Tibial nerve (tissue), 3 donors: ENCODE measurements at regions not wholly inside any gene's neighbourhood (a gene's known extent, or its start where the extent isn't known, plus 50 kb on each side); places are given as distances from the start of the nearest gene placed in this dataset.

ENCODE experiments used
- CTCF ChIP-seq, 5 experiments: fragments of 200-600 bp in 3 of 5; fragments of 450-650 bp in 2 of 5; sonication (generic) in 3 of 5; IDR thresholded peaks; one replicate each; pipeline ENCODE4 v1.5.1; 2016 to 2019; ENCODE audit warnings: antibody characterized with exemption in 5 of 5, mild to moderate bottlenecking in 3 of 5, moderate library complexity in 2 of 5
- POLR2A ChIP-seq, 2 donors: fragments of 450-650 bp; IDR thresholded peaks; one replicate each; pipeline ENCODE4 v1.6.1; 2017; ENCODE audit warnings: antibody characterized with exemption in 2 of 2, mild to moderate bottlenecking in 2 of 2, moderate library complexity in 2 of 2

GRCh38 chr4:129543299-129543698, 447.3 kb downstream of the C4orf33 start:
- TF ChIP-seq CTCF (IDR thresholded peaks at IDR 0.05) (no peak), POLR2A (IDR thresholded peaks at IDR 0.05) (no peak)
